Stimulated activated naive CD8-positive, alpha-beta T cell treated with anti-CD3 and anti-CD28 coated beads, Interleukin-15, amount 100 ng/mL, for 72 hours (primary cell): ENCODE measurements at regions not wholly inside any gene's neighbourhood (a gene's known extent, or its start where the extent isn't known, plus 50 kb on each side); places are given as distances from the start of the nearest gene placed in this dataset.

ENCODE experiments used
- ATAC-seq: fragments of 150-1000 bp; cut with Tn5 transposase; 2 replicates; pipeline ENCODE4 v1.10.0; 2021; ENCODE audit warnings: mild to moderate bottlenecking, moderate library complexity
- DNase-seq, 2 donors: peaks; one replicate each; pipeline ENCODE4 v3.0.0; 2021 to 2022
- H3K27ac Mint-ChIP-seq, 2 donors: one replicate each; pipeline ENCODE4 v1.8.0; 2022; ENCODE audit warnings: mild to moderate bottlenecking in 2 of 2, mixed read lengths in 2 of 2, moderate library complexity in 2 of 2
- H3K27me3 Mint-ChIP-seq: one replicate; pipeline ENCODE4 v1.8.0; 2022; ENCODE audit warnings: mixed read lengths
- H3K4me1 Mint-ChIP-seq: one replicate; pipeline ENCODE4 v1.8.0; 2022; ENCODE audit warnings: mild to moderate bottlenecking, mixed read lengths
- H3K4me3 Mint-ChIP-seq, 2 donors: one replicate each; pipeline ENCODE4 v1.8.0; 2022; ENCODE audit warnings: mild to moderate bottlenecking in 2 of 2, mixed read lengths in 2 of 2, moderate library complexity in 1 of 2
- H3K9me3 Mint-ChIP-seq, 2 donors: one replicate each; pipeline ENCODE4 v1.8.0; 2022; ENCODE audit warnings: mixed read lengths in 2 of 2

DNA sequence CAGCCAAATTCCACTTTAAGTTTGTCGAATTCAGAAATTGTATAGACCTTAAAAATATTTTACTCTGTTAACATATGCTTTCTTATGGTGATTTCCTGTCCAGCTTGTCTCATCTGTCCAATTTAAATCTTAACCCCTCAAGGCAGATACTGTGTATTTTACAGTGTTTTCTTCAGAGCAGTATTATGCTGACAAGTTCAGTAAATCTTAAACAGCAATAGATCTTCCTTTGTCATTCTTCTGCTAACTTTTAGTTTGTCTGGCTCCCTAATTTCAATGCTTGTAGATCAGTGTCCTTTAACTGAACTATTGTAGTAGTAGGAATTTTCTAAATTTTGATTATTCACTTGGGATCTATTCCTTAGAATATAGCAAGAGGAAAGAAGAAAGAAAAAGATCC lies 52.8 kb upstream of the MEIS1 start:
- ATAC-seq: no peak
- H3K27ac Mint-ChIP-seq: no peak overlapping the region
- H3K4me1 Mint-ChIP-seq: no peaks in the 10 kb centered on the region
- H3K4me3 Mint-ChIP-seq: no peak overlapping the region
- H3K27me3 Mint-ChIP-seq: no peaks in the 10 kb centered on the region
- H3K9me3 Mint-ChIP-seq: no peaks in the 10 kb centered on the region
- no peak for DNase-seq

DNA sequence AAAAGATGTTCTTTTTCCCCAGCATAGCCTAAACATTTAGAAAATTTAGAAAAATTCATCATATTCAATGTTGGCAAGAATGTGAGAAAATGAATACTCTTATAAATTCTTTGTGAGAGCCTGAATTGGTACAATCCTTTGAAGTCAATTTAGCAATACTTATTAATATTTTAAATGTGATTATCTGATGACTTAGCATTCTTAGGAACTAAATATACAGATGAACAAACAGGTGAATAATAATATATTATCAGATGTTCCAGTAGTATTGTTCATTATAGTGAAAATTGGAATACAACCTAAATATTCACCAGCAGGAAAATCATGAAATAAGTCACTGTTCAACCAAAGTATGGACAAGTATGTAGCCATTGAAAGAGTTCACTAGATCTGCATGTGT lies 55.5 kb upstream of the MEIS1 start:
- Mint-ChIP-seq H3K27me3 (no peaks in the 10 kb centered on the region), H3K27ac (no peak overlapping the region), H3K4me1 (no peaks in the 10 kb centered on the region), H3K4me3 (no peak overlapping the region), H3K9me3 (no peaks in the 10 kb centered on the region)
- no peak for DNase-seq
- ATAC-seq: no peak

DNA sequence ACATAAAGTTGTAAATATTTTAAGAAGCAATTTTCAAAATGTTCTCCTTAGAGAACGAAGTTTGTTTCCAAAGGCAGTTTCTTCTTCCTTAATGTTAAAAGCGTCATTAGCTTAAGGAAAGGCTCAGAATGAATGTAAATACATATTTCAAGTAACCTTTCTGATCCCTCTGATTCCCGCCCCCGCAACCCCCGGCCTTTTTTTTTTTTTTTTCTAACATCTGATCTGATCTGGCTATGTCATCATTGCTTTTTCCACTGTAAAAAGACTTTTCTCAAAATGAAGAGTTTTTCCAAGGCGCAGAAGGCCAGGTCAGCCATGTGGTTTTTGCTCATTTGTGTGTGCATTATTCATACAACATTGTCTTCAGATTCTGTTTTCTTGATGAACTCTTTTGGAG lies 57.1 kb upstream of the MEIS1 start:
- no peaks in the 10 kb centered on the region for H3K4me1 Mint-ChIP-seq
- no peaks in the 10 kb centered on the region for H3K9me3 Mint-ChIP-seq
- DNase-seq (no peak), ATAC-seq (no peak)
- H3K27ac Mint-ChIP-seq: no peak overlapping the region
- no peak overlapping the region for H3K4me3 Mint-ChIP-seq
- H3K27me3 Mint-ChIP-seq: no peaks in the 10 kb centered on the region

DNA sequence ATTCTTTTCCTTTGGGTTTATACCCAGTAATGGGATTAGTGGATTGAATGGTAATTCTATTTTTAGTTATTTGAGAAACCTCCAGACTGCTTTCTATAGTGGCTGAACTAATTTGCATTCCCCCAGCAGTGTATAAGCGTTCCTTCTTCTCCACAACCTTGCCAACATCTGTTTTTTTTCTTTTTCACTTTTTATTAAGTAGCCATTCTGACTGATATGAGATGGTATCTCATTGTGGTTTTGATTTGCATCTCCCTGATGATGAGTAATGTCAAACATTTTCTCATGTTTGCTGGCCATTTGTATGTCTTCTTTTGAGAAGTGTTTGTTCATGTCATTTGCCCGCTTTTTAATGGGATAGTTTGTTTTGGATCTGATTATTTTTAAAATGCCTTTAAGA lies 64.1 kb upstream of the MEIS1 start:
- Mint-ChIP-seq H3K27me3 (no peaks in the 10 kb centered on the region), H3K4me3 (no peak overlapping the region), H3K4me1 (no peaks in the 10 kb centered on the region), H3K27ac (no peak overlapping the region), H3K9me3 (no peaks in the 10 kb centered on the region)
- DNase-seq (no peak), ATAC-seq (no peak)

DNA sequence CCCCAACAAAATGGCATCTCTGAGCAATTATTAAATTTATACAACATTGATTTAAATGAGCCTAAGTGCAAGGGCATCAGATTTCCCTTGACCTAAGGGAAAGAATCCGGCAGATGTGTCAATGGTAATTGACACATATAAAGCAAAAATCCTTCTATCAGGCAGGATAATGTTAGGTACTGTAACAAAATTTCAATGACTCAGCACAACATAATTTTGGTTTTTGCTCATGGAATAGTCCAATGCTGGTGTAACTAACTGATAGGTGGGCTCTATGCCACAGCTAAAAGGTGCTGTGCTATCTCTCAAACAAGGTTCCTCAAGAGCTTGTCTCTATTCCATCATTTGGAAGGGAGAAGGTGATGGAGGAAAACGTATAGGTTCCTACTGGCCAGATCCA lies 68.3 kb upstream of the MEIS1 start:
- DNase-seq (no peak), ATAC-seq (no peak)
- Mint-ChIP-seq H3K27ac (no peak overlapping the region), H3K9me3 (no peaks in the 10 kb centered on the region), H3K27me3 (no peaks in the 10 kb centered on the region), H3K4me3 (no peak overlapping the region), H3K4me1 (no peaks in the 10 kb centered on the region)

DNA sequence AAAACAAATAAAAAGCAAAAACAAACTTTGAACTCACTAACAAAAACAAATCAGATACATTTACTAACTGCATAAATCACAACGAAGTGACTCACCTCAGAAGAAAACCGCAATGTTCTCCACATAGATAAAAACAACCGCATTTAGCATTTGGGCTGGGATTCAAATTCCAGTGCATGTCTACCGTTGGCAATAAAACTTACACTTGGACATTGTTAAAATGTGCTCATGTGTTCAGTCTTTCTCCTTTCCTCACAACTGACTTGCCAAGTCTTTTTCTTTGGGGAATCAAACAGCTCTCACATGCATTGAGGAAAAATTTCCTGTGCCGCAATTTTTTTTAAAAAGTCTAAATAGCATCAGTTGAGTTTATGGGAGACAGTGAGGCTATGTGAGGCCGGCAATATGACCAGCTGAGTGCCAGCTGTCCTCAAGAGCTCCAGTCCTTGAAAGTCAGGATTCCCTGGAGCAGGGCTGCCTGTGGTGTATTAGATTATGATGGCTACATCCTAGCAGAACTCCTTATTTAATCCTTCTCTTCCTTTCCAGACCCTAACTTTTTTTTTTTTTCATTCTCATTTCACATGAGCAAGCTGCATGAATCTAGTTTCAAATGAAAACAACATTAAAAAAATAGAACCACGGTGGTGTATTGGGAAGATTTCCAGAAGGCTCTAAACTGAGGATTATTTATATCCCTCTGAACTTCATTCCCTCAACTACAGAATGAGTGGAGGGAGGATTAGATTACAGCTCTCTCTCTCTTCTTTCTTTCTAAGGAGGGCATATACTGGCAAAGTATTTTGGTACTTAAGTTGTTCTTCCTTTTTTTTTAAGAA lies 70.2 kb upstream of the MEIS1 start:
- H3K27me3 Mint-ChIP-seq: no peaks in the 10 kb centered on the region
- ATAC-seq (no peak), DNase-seq (no peak)
- H3K4me1 Mint-ChIP-seq: no peaks in the 10 kb centered on the region
- H3K27ac Mint-ChIP-seq: no peak overlapping the region
- no peak overlapping the region for H3K4me3 Mint-ChIP-seq
- H3K9me3 Mint-ChIP-seq: no peaks in the 10 kb centered on the region

DNA sequence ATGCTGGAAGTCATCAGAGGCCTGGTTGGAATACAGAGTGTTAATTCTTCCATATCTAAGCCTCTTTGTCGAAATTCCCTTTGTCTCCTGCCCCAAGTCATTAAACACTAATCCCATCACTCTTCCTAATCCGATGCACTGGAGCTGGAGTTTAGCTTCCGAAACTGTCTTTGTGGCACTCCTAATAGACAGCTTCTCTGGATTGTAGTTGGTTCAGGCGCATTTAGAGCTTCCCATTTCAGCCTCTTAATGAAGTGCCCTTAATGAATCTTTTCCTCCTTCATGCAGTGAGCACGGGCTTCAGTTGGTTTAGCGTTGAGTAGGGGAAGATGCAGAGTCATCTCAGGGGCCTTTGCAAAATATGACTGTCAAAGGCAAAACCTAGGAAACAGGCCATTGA lies 72.2 kb upstream of the MEIS1 start:
- DNase-seq (no peak), ATAC-seq (no peak)
- Mint-ChIP-seq H3K4me1 (no peaks in the 10 kb centered on the region), H3K4me3 (no peak overlapping the region), H3K27me3 (no peaks in the 10 kb centered on the region), H3K27ac (no peak overlapping the region), H3K9me3 (no peaks in the 10 kb centered on the region)

DNA sequence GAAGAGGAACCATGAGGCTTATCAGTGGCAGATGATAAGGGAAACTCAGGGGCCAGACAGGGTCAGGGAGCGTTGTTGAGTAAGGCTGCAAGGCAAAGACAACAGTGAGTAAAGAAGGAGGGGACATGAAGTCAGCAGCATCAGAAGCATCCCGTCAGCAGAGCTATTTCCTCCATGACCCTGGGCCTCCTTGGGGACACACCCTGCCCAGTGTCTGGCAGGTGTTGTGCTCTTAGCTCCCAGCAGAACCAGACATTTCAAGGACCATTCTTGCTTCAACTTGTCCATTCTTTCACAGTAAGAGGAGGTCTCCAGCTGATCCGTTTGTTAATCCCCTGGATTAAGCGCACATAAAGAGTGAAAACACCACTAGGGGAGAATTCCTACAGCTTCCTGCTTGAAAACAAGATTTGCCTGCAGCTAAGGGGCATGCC lies 88.7 kb upstream of the MEIS1 start:
- DNase-seq (no peak), ATAC-seq (no peak)
- Mint-ChIP-seq H3K9me3 (peaks cover 11 to 31% of the 10 kb centered on the region in 2 donors), H3K4me1 (no peaks in the 10 kb centered on the region), H3K27me3 (no peaks in the 10 kb centered on the region), H3K27ac (no peak overlapping the region), H3K4me3 (no peak overlapping the region)

DNA sequence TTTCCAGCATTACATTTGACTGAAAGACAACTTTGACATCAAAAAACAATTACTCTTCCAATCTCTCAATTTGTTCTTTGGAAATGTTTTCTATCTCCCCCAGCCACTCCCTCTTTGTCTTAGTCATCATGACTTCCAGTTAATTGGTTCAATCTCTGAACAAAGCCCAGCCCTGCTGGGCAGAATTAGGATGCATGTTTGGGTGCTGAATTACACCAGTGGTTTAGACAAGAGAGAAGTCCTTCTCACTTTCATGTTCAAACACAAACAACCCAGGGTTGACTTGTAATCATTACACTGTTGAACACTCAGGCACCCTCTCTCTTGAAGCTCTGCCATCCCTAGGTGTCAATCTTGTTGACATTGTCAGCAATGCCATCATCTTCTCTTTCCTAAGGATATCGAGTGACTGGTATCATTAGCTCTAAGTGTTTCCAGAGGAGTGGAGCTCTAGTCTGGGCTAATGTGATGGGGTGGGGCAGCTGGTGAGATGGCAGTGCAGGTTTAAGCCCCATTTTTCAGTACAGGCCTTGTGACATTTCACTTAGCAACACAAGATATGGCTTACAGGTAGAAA lies 90.8 kb upstream of the MEIS1 start:
- no peak overlapping the region for H3K27ac Mint-ChIP-seq
- ATAC-seq: no peak

DNA sequence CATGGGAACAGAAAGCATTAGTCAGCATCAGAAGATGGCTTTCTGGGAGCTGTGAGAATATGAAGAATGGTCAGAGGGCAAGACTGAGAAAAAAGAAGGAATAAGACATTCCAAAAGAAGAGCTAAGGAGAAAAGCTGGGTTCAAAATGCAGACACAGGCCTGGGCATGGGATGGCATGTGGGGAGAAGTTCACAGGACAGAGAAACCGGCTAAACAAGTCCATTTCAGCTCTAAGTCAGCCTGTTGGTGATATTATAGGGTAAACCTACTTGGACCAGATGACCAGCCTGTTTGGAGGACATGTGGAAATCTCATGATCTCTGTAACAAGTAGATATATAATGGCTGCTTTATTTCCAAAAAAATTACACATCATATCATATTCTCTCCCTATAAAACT lies 91.7 kb upstream of the MEIS1 start:
- H3K4me3 Mint-ChIP-seq: no peak overlapping the region
- H3K27me3 Mint-ChIP-seq: no peaks in the 10 kb centered on the region
- H3K4me1 Mint-ChIP-seq: no peaks in the 10 kb centered on the region
- DNase-seq (no peak), ATAC-seq (no peak)
- no peak overlapping the region for H3K27ac Mint-ChIP-seq
- H3K9me3 Mint-ChIP-seq: peaks cover 11 to 30% of the 10 kb centered on the region in 2 donors

More for the DNA sequence above, 90.8 kb upstream of the MEIS1 start:
- Mint-ChIP-seq H3K4me1 (no peaks in the 10 kb centered on the region), H3K4me3 (no peak overlapping the region), H3K27me3 (no peaks in the 10 kb centered on the region), H3K9me3 (peaks cover 11 to 30% of the 10 kb centered on the region in 2 donors)
- DNase-seq: no peak

DNA sequence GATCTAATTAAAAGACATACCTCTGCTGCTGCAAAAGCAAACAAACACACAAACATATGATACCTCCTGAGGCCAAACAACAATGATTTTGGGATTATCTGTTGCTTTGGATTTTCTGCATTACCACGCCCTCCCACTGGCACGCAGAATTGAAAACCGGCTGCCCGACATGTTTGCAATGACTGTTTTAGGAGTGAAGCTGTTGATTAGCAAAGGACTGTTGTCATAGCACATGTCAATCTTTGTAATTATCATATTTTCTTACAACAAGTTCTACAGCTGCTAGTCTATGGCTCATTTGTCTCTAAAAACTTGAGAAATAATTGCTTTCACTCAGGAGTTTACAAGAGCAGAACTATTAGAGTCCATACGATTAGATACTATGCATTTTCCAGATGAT lies 94.4 kb upstream of the MEIS1 start:
- peaks cover 8 to 18% of the 10 kb centered on the region in 2 donors for H3K9me3 Mint-ChIP-seq
- no peak overlapping the region for H3K4me3 Mint-ChIP-seq
- H3K27ac Mint-ChIP-seq: no peak overlapping the region
- no peaks in the 10 kb centered on the region for H3K4me1 Mint-ChIP-seq
- no peak for DNase-seq
- no peaks in the 10 kb centered on the region for H3K27me3 Mint-ChIP-seq
- no peak for ATAC-seq

DNA sequence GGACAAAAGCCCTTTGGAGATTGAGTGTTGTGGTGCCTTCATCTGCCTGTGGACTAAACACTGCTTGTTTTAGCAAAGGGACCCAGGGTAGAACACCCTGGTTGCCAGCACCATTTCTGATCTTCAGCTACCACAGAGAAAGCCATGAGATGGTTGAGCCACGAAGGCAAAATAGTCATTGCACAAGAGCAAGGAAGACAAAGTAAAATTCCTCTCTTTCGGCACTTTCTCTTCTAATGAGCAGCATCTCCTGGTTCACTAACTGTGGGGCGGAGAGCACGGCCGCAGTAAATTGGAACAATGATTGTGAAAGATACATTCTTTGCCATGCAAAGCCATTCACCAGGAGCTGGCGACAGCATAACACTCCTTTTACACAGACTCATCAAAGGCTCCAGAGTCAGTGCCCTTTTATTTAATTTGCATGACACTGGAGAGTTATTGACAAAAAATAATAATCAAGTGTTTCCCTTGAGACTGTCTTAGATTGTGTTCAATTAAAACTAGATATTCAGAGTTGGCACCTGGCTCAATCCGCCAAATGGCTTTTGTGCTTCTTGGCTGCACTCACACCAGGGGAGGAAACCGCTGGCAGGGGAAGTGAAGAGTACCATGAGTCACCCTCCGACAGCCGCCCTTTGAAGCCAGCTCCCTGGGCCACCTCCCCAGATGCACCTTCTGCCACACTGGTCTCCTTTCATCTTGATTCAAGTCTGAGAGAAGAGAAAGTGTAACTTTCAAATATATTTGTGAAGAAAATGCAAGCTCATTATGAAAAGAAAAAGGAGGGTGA lies 100.5 kb upstream of the MEIS1 start:
- no peak overlapping the region for H3K4me3 Mint-ChIP-seq
- DNase-seq (no peak), ATAC-seq (no peak)
- no peaks in the 10 kb centered on the region for H3K27me3 Mint-ChIP-seq
- no peaks in the 10 kb centered on the region for H3K4me1 Mint-ChIP-seq
- H3K27ac Mint-ChIP-seq: no peak overlapping the region
- no peaks in the 10 kb centered on the region for H3K9me3 Mint-ChIP-seq

DNA sequence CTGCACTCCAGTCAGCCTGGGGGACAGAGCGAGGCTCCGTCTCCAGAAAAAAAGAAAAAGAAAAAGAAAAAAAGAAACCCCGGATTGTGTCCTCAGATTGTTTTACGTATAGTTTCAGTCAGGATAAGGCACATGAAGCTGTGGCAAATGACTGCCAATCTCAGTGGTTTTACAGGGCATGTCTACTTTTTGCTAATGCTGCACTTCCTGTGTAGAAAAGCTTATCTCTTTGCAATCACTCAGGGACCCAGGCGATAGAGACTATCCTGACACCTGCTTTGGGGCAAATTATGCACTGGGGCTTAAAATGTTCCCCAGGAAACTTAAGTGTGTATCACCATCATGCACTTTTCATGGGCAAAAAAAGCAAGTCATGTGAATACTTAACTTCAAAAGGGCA lies 103.7 kb upstream of the MEIS1 start:
- Mint-ChIP-seq H3K27me3 (no peaks in the 10 kb centered on the region), H3K4me1 (no peaks in the 10 kb centered on the region), H3K27ac (no peak overlapping the region), H3K9me3 (no peaks in the 10 kb centered on the region), H3K4me3 (no peak overlapping the region)
- no peak for DNase-seq
- ATAC-seq: no peak

DNA sequence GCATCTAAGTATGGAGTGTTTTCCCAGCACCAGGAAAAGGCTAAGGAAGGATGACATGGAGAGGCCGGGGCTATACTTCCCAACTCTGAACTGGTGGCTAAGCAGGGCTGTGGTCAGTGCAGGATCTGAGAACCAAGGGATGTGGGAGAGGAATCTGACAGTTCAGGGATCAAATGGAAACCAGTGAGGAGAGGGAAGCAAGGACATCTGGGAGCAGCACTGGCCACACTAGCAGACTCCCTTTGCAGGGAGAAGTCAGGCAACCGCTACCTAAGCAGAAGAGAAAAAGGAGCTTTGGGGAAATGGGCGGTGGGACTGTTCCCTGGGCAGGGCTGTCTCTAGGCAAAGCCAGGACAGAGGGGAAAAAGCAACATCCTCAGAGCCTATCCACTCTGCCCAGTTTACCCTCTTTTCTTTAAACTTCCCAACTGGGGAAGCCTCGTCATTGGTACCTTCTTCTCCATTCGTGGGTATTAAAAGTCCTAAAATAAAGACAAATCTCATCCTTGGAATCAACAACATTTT lies 105.8 kb upstream of the MEIS1 start:
- H3K9me3 Mint-ChIP-seq: no peaks in the 10 kb centered on the region
- H3K4me1 Mint-ChIP-seq: no peaks in the 10 kb centered on the region
- DNase-seq: no peak
- no peak overlapping the region for H3K4me3 Mint-ChIP-seq
- ATAC-seq: no peak
- H3K27ac Mint-ChIP-seq: no peak overlapping the region
- no peaks in the 10 kb centered on the region for H3K27me3 Mint-ChIP-seq

DNA sequence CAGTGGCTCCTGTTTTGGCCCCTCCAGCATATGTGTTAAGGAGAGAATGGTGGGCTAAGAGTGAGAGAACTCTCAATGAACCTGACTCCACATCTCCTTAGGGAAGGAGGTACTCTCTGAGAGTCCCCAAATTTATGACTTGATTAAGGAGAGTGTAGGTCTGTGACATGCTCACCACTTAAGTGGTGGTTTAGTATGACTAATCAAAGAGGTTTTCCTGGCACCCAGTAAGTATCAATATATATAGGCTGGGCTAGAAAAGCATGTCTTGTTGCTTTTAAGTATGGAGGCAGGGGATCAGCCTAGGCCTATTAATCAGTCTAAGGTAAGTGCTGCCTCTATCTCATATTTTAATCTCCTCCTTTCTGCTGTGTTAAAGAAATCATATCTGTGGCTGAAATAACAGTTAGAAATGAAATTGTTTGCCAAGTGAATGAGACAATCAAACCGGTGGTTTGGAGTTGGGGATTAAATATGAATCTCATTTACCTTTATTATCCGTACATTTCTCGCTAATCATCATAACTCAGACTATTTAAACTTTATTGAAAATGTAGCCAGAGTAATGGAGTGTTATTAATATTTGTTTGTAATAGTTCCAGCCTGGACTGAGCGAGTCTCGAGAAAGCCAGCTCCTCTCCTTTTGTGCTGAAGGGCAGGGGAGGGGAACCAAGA lies 107.7 kb upstream of the MEIS1 start:
- Mint-ChIP-seq H3K4me3 (no peak overlapping the region), H3K27me3 (no peaks in the 10 kb centered on the region), H3K27ac (no peak overlapping the region), H3K9me3 (no peaks in the 10 kb centered on the region), H3K4me1 (no peaks in the 10 kb centered on the region)
- DNase-seq (no peak), ATAC-seq (no peak)
